ENCODE measurements at regions not wholly inside any gene's neighbourhood (a gene's known extent, or its start where the extent isn't known, plus 50 kb on each side); places are given as distances from the start of the nearest gene placed in this dataset.

DNA sequence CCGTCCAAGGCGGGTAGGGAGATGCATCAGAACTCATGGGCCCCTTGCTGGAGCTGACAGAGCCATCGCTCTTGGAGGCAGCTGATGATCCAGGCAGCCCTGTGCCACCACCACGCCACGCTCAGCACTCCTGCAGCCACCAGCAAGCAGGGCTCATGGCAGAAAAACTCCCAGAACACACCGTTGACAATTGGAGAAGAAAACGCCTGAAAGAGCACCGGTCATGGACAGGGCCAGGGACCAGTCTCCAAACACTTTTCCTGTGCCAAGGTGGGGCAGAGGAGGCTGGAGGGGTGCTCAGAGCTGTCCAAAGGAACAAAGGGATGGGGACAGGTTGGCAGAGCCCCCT lies 132.2 kb downstream of the FOXL1 start (continued):
- TF ChIP-seq ZNF600 (tag by site-specific recombination; IDR thresholded peaks at IDR 0.05), result no peak

- TF ChIP-seq ZSCAN16 (tag by site-specific recombination; IDR thresholded peaks at IDR 0.05), result no peak
- TF ChIP-seq ZSCAN30 (tag by site-specific recombination; IDR thresholded peaks at IDR 0.05), result no peak
- TF ChIP-seq ZBTB11 (tag by site-specific recombination; conservative IDR thresholded peaks at IDR 0.05; ENCODE audit: low read depth), result no peak
- TF ChIP-seq, protein P1, sequence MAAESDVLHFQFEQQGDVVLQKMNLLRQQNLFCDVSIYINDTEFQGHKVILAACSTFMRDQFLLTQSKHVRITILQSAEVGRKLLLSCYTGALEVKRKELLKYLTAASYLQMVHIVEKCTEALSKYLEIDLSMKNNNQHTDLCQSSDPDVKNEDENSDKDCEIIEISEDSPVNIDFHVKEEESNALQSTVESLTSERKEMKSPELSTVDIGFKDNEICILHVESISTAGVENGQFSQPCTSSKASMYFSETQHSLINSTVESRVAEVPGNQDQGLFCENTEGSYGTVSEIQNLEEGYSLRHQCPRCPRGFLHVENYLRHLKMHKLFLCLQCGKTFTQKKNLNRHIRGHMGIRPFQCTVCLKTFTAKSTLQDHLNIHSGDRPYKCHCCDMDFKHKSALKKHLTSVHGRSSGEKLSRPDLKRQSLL (tag by site-specific recombination; IDR thresholded peaks at IDR 0.05), result no peak
- no peak for TF ChIP-seq ZNF76 (tag by site-specific recombination; IDR thresholded peaks at IDR 0.05; ENCODE audit: borderline replicate concordance, low read depth)
- TF ChIP-seq KLF1 (tag by site-specific recombination; IDR thresholded peaks at IDR 0.05), result no peak
- no peak for TF ChIP-seq ZFP69B (tag by site-specific recombination; IDR thresholded peaks at IDR 0.05)
- TF ChIP-seq ZNF221 (tag by site-specific recombination; IDR thresholded peaks at IDR 0.05; ENCODE audit: borderline replicate concordance), result no peak
- no peak for TF ChIP-seq ZBTB26 (tag by site-specific recombination; optimal IDR thresholded peaks at IDR 0.05)
- TF ChIP-seq ZNF274 (IDR thresholded peaks at IDR 0.05; ENCODE audit: low read length), result no peak
- TF ChIP-seq ZNF274 (tag by site-specific recombination; IDR thresholded peaks at IDR 0.05; ENCODE audit: borderline replicate concordance), result no peak
- TF ChIP-seq ZNF645 (tag by site-specific recombination; IDR thresholded peaks at IDR 0.05), result no peak
- TF ChIP-seq SETDB1 (IDR thresholded peaks at IDR 0.05; ENCODE audit: insufficient read length, low read length), result no peak
- no peak for TF ChIP-seq ZNF549 (tag by site-specific recombination; IDR thresholded peaks at IDR 0.05)
- no peak for TF ChIP-seq ZNF292 (tag by site-specific recombination; IDR thresholded peaks at IDR 0.05; ENCODE audit: borderline replicate concordance, low read depth)
- H3K27ac ChIP-seq (ENCODE audit: extremely low read depth, low read depth, low read length), result no peak overlapping the region
- no peaks in the 10 kb centered on the region for H3K36me3 ChIP-seq (ENCODE audit: control insufficient read depth in 2 of 2, insufficient read depth in 1 of 2, low read length in 2 of 2)
- CTCF ChIA-PET, result interaction anchor here (0.5 kb wide), 1 partner anchor 143 kb away, joined by 4 read pairs; no protein-coding TSS in a partner anchor
- no peaks in the 10 kb centered on the region for H3K4me1 ChIP-seq (ENCODE audit: control insufficient read depth, insufficient read depth, low read length)
- POLR2A ChIA-PET, result no interaction called here
- H3K9me3 ChIP-seq (ENCODE audit: control insufficient read depth, insufficient read depth, low read depth, low read length), result no peaks in the 10 kb centered on the region
- no peak overlapping the region for H3K4me3 ChIP-seq (ENCODE audit: low read depth, low read length)
These were observed 134.0 kb downstream of the FOXL1 start for GRCh38 chr16:86712158-86713009.
